ENCODE measurements at regions not wholly inside any gene's neighbourhood (a gene's known extent, or its start where the extent isn't known, plus 50 kb on each side); places are given as distances from the start of the nearest gene placed in this dataset.

DNA sequence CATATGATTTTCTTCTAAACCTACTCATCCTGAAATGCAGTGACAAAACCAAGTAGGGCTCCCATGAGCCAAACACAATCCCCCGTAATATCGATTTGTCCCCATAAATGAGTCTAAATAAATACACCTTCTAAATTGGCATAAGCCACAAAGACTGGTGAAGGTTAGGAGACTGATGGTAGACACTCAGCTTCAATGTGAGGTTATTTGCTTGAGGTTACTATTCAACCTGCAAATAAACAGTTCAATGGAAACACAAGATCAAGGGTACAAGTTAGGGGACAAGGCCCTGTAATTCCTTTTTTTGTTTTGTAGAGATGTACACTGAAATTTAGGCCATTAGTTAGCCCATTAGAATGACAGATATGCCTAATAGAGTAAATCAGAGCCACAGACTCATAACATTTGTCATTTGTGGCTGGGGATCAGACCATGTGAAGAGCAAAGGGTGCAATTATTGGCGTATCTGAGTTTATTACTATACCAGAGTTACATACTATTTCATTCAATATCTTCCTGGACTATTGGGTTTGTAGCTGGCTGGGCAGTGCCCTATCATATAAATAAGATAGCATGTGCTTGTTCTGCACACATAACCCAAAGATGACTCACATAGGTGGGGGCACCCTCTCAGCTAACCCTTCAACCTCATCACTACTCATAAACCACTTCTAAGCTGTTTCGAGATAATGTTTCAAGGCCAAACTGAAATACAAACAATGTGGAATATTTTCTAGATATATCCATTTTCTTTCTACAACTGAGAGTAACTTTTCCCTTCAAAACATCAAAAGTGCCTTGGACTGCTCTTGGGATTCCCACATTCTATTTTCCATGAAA is 695.3 kb downstream of the KCNA4 start:
- H3K4me1 ChIP-seq: no peaks in the 10 kb centered on the region
- TF ChIP-seq POLR2A (IDR thresholded peaks at IDR 0.05): no peak
- TF ChIP-seq, protein P1, sequence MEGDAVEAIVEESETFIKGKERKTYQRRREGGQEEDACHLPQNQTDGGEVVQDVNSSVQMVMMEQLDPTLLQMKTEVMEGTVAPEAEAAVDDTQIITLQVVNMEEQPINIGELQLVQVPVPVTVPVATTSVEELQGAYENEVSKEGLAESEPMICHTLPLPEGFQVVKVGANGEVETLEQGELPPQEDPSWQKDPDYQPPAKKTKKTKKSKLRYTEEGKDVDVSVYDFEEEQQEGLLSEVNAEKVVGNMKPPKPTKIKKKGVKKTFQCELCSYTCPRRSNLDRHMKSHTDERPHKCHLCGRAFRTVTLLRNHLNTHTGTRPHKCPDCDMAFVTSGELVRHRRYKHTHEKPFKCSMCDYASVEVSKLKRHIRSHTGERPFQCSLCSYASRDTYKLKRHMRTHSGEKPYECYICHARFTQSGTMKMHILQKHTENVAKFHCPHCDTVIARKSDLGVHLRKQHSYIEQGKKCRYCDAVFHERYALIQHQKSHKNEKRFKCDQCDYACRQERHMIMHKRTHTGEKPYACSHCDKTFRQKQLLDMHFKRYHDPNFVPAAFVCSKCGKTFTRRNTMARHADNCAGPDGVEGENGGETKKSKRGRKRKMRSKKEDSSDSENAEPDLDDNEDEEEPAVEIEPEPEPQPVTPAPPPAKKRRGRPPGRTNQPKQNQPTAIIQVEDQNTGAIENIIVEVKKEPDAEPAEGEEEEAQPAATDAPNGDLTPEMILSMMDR (IDR thresholded peaks at IDR 0.05): no peak
- H3K27me3 ChIP-seq: no peaks in the 10 kb centered on the region
- H3K9me3 ChIP-seq: no peaks in the 10 kb centered on the region
- no peak for DNase-seq
- H3K4me3 ChIP-seq (replicated peaks in 1 of 3): no peak overlapping the region
- 93% methylated on average over 4 of the region's 4 CpGs for WGBS, 2 donors
- no peaks in the 10 kb centered on the region for H3K36me3 ChIP-seq
- H3K27ac ChIP-seq: no peak overlapping the region
- intact Hi-C loops (cut with DNase I): no loop called here

DNA sequence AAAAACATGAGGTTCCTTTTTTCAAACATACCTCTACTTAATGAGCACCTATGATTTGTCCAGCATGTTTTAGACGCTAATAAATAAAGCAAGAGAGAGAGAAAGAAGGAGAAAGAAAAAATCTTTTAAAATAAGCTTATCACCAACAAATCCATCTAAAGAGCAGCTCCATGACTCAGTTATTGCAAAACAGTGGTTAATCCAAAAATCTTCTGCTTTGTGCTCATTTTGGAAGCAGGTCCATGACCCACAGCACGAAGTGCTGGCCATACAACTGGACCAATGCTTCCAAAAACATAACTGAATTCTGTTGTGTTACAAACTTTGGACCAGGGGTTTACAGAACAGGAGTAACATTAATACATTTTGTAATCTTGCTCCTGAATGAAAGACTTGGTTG is 696.6 kb downstream of the KCNA4 start:
- Histone ChIP-seq H3K4me3 (replicated peaks in 1 of 3) (no peak overlapping the region), H3K27ac (no peak overlapping the region), H3K4me1 (no peaks in the 10 kb centered on the region), H3K27me3 (no peaks in the 10 kb centered on the region), H3K36me3 (no peaks in the 10 kb centered on the region), H3K9me3 (no peaks in the 10 kb centered on the region)
- no peak for DNase-seq
- WGBS, 2 donors: 69 to 75% methylated on average over 2 of the region's 2 CpGs
- intact Hi-C loops (cut with DNase I): no loop called here
- no peak for TF ChIP-seq POLR2A (IDR thresholded peaks at IDR 0.05)
- TF ChIP-seq, protein P1 (IDR thresholded peaks at IDR 0.05): no peak

DNA sequence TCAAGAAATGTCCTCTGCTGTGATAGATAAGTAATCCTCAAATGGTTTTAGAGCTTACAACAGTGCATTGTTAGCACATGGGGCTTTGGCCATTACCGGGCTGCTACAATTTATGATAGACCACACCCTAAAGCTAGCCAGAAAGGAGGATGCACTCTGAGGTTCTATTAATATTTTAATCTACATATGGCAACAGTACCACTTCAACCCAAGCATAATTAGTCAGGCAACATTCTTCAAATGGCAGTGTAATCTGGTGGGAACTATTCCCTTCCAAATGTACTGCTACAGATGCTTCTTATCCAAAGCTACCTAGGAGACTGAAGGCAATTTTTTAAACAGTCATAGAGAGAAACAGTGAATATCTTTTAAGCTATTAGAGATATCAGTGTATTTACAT is 697.6 kb downstream of the KCNA4 start:
- Histone ChIP-seq H3K9me3 (no peaks in the 10 kb centered on the region), H3K4me3 (replicated peaks in 1 of 3) (no peak overlapping the region), H3K36me3 (no peaks in the 10 kb centered on the region), H3K27ac (no peak overlapping the region), H3K27me3 (no peaks in the 10 kb centered on the region), H3K4me1 (no peaks in the 10 kb centered on the region)
- intact Hi-C loops (cut with DNase I): no loop called here
- no peak for DNase-seq
- 91 to 93% methylated on average over 1 of the region's 1 CpG for WGBS, 2 donors
- TF ChIP-seq, protein P1 (IDR thresholded peaks at IDR 0.05): no peak
- no peak for TF ChIP-seq POLR2A (IDR thresholded peaks at IDR 0.05)

DNA sequence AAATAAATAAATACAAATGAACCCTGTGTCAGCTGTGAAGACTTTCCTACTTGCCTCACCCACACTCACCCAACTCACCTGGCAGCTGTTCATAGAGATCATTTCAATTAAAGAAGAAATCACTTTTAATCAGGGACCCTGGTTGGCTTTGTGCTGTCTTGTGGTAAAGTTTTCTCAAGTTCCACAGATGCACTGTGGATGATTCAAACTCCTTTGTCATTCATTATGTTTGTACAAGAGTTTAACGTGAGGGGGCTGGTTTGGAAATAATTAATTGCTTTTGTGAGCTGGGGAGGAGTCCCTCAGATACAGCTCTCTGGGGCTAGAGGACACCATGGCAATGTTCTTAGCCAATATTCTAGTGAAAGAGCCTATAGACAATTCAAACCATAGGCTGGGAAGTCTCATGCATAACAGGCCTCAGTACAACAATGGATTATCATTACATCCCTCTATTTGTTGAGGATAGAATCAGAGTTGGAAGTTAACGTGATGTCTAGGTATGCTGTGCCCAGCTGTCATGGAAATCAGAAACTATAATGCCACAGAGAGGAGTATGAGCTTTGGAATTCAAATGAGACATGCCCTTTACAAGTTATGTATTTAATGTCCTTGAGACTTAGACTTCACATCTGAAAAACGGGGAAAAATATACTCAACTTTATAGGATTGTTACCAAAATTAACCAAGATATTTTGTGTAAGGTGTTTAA is 698.5 kb downstream of the KCNA4 start:
- Histone ChIP-seq H3K27ac (no peak overlapping the region), H3K9me3 (no peaks in the 10 kb centered on the region), H3K4me3 (replicated peaks in 1 of 3) (no peak overlapping the region), H3K36me3 (no peaks in the 10 kb centered on the region), H3K4me1 (no peaks in the 10 kb centered on the region), H3K27me3 (no peaks in the 10 kb centered on the region)
- no peak for DNase-seq
- intact Hi-C loops (cut with DNase I): no loop called here
- WGBS, 2 donors: 78 to 81% methylated on average over 3 of the region's 3 CpGs
- TF ChIP-seq POLR2A (IDR thresholded peaks at IDR 0.05): no peak
- TF ChIP-seq, protein P1 (IDR thresholded peaks at IDR 0.05): no peak

DNA sequence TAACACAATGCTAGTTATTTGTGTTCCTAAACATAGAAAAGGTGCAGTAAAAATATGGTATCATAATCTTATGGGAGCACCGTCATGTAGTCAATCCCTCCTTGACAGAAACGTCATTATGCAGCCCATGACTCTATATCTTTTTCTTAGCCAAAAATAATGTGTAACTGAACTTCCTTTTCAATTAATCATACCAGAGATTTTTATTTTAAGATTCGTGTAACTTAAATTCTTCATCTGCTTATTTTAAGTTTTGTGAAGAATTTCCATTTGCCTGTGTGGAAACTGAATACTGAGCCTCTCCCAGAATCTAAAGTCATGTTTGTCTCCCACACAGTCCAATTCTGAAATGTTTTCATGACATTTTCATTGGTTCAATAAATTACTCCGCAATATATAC is 699.1 kb downstream of the KCNA4 start:
- intact Hi-C loops (cut with DNase I): no loop called here
- H3K36me3 ChIP-seq: no peaks in the 10 kb centered on the region
- H3K27ac ChIP-seq: no peak overlapping the region
- no peaks in the 10 kb centered on the region for H3K27me3 ChIP-seq
- no peak overlapping the region for H3K4me3 ChIP-seq (replicated peaks in 1 of 3)
- DNase-seq: no peak
- no peaks in the 10 kb centered on the region for H3K9me3 ChIP-seq
- H3K4me1 ChIP-seq: no peaks in the 10 kb centered on the region
- 79 to 86% methylated on average over 4 of the region's 4 CpGs for WGBS, 2 donors
- TF ChIP-seq, protein P1 (IDR thresholded peaks at IDR 0.05): no peak
- TF ChIP-seq POLR2A (IDR thresholded peaks at IDR 0.05): no peak

Data from thyroid gland (tissue), 4 donors.